ENCODE measurements at regions not wholly inside any gene's neighbourhood (a gene's known extent, or its start where the extent isn't known, plus 50 kb on each side); places are given as distances from the start of the nearest gene placed in this dataset.

DNA sequence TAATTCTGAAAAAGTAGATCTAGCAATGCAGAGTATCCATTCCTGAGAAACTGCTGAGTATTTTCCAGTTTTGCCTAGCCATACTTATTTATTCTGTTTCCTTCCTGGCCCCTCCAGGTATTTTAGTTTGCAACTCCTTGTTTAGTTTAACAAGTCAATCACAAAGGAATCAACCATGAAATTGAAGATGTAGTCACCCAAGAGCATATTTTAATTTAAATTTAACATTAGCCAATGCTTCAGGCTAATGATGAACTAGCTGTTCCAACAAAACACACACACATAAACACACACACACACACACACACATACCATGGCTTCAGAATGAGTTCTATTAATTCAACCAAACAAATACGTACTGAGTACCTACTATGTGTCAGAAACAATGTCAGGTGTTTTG lies 332.8 kb upstream of the ERCC4 start:
- TF ChIP-seq LEF1 (IDR thresholded peaks at IDR 0.05; ENCODE audit: borderline replicate concordance): no peak
- POLR2A ChIA-PET: no interaction called here
- DNase-seq (ENCODE audit: extremely low spot score): no peak
- CTCF ChIA-PET: no interaction called here

DNA sequence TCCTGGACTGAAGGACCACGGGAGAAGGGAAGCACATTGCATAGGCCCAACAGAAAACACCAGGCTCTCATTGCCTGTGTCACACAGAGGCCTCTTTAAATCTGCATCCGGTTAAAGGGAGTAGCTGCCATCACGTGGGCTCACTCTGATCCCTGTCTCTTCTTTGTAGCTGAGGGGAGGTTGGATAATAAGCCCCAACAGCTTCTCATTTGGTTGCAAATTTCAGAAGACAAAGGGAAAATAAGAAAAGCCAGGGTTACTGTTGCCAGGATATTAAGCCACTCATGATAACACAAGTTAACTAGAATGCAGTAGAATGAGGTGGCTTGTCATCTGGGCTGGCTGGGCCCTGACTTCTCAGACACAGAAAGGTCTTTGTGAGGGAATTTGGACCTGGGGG lies 325.1 kb upstream of the ERCC4 start:
- ChIA-PET CTCF (no interaction called here), POLR2A (no interaction called here)
- DNase-seq (ENCODE audit: extremely low spot score): no peak
- TF ChIP-seq FOXM1 (IDR thresholded peaks at IDR 0.05; ENCODE audit: borderline replicate concordance) (no peak), ZNF384 (IDR thresholded peaks at IDR 0.05) (no peak), FOXA1 (IDR thresholded peaks at IDR 0.05) (no peak), SUZ12 (IDR thresholded peaks at IDR 0.05) (no peak), BHLHE40 (IDR thresholded peaks at IDR 0.05; ENCODE audit: borderline replicate concordance) (no peak), LEF1 (IDR thresholded peaks at IDR 0.05; ENCODE audit: borderline replicate concordance) (no peak), TARDBP (IDR thresholded peaks at IDR 0.05) (no peak), CTBP1 (IDR thresholded peaks at IDR 0.05; ENCODE audit: borderline replicate concordance) (no peak), ARNT (IDR thresholded peaks at IDR 0.05) (no peak), ELF4 (IDR thresholded peaks at IDR 0.05) (no peak), NFRKB (IDR thresholded peaks at IDR 0.05) (no peak), HDGF (IDR thresholded peaks at IDR 0.05; ENCODE audit: borderline replicate concordance) (no peak), FOXK2 (IDR thresholded peaks at IDR 0.05) (no peak)
- TF ChIP-seq, protein P1, sequence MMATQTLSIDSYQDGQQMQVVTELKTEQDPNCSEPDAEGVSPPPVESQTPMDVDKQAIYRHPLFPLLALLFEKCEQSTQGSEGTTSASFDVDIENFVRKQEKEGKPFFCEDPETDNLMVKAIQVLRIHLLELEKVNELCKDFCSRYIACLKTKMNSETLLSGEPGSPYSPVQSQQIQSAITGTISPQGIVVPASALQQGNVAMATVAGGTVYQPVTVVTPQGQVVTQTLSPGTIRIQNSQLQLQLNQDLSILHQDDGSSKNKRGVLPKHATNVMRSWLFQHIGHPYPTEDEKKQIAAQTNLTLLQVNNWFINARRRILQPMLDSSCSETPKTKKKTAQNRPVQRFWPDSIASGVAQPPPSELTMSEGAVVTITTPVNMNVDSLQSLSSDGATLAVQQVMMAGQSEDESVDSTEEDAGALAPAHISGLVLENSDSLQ (IDR thresholded peaks at IDR 0.05): no peak

DNA sequence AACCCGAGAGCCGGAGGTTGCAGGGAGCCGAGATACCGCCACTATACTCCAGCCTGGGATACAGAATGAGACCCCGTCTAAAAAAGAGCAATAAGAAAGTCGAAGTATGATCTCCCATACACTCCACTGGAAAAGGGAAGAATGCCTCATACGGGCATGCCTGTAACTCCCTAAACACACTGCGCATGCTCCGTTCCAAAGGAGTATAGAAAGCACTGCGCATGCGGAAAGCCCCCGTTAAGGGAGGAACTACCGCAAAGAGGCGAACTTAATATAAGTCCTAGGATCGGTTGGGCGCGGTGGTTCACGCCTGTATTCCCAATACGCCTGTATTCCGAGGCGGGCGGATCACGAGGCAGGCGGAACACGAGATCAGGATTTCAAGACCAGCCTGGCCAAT lies 313.1 kb upstream of the ERCC4 start:
- POLR2A ChIA-PET: no interaction called here
- no peak for TF ChIP-seq SP1 (IDR thresholded peaks at IDR 0.05)
- TF ChIP-seq FOXA1 (IDR thresholded peaks at IDR 0.05): no peak
- TF ChIP-seq NFRKB (IDR thresholded peaks at IDR 0.05): no peak
- no peak for TF ChIP-seq FOXM1 (IDR thresholded peaks at IDR 0.05; ENCODE audit: borderline replicate concordance)
- TF ChIP-seq TARDBP (IDR thresholded peaks at IDR 0.05): no peak
- no peak for TF ChIP-seq HDGF (IDR thresholded peaks at IDR 0.05; ENCODE audit: borderline replicate concordance)
- no peak for TF ChIP-seq SUZ12 (IDR thresholded peaks at IDR 0.05)
- TF ChIP-seq LEF1 (IDR thresholded peaks at IDR 0.05; ENCODE audit: borderline replicate concordance): no peak
- TF ChIP-seq FOXK2 (IDR thresholded peaks at IDR 0.05): no peak
- TF ChIP-seq ARNT (IDR thresholded peaks at IDR 0.05): no peak
- TF ChIP-seq, protein P1 (IDR thresholded peaks at IDR 0.05): no peak
- TF ChIP-seq L3MBTL2 (conservative IDR thresholded peaks at IDR 0.05): no peak
- no peak for TF ChIP-seq BHLHE40 (IDR thresholded peaks at IDR 0.05; ENCODE audit: borderline replicate concordance)
- TF ChIP-seq CTBP1 (IDR thresholded peaks at IDR 0.05; ENCODE audit: borderline replicate concordance): no peak
- DNase-seq (ENCODE audit: extremely low spot score): no peak
- CTCF ChIA-PET: no interaction called here

DNA sequence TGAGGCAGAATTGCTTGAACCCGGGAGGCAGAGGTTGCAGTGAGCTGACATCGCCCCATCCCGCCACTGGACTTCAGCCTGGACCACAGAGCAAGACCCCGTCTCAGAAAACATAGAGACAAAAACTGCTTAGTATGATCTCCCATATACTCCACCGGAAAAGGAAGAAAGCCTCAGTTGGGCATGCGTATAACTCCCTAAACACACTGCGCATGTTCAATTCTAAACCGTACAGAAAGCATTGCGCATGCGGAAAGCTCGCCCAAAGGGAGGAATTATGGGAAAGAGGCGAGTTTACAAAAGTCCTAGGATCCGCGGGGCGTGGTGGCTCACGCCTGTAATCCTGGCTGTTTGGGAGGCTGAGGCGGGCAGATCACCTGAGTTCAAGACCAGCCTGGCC lies 312.7 kb upstream of the ERCC4 start:
- ChIA-PET POLR2A (no interaction called here), CTCF (no interaction called here)
- no peak for DNase-seq (ENCODE audit: extremely low spot score)
- TF ChIP-seq ZNF384 (IDR thresholded peaks at IDR 0.05): no peak
- no peak for TF ChIP-seq BHLHE40 (IDR thresholded peaks at IDR 0.05; ENCODE audit: borderline replicate concordance)
- no peak for TF ChIP-seq SP1 (IDR thresholded peaks at IDR 0.05)
- no peak for TF ChIP-seq HDGF (IDR thresholded peaks at IDR 0.05; ENCODE audit: borderline replicate concordance)
- TF ChIP-seq ARNT (IDR thresholded peaks at IDR 0.05): no peak
- TF ChIP-seq FOXA1 (IDR thresholded peaks at IDR 0.05): no peak
- TF ChIP-seq, protein P1 (IDR thresholded peaks at IDR 0.05): no peak
- TF ChIP-seq FOXK2 (IDR thresholded peaks at IDR 0.05): no peak
- no peak for TF ChIP-seq CTBP1 (IDR thresholded peaks at IDR 0.05; ENCODE audit: borderline replicate concordance)
- no peak for TF ChIP-seq L3MBTL2 (conservative IDR thresholded peaks at IDR 0.05)
- TF ChIP-seq FOXM1 (IDR thresholded peaks at IDR 0.05; ENCODE audit: borderline replicate concordance): no peak

DNA sequence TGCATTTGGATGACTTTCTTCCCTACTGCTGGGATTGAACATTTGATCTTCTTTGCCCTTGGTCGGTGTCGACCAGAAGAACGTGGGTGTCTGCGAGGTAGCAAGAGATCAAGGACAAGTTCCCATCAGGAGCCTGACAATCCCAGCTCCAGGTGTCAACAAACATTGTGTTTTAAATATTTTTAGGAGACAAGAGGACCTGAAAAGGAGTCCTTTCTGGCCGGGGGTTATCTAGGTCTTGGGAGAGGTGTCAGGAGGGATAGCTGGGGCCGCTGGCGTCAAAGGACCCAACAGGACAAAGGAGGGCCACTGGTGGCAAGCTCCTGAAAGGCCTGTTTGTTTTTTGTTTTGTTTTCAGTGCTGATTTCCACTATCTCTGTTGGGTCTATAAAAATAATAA lies 308.4 kb upstream of the ERCC4 start:
- DNase-seq (ENCODE audit: extremely low spot score): no peak
- ChIA-PET CTCF (no interaction called here), POLR2A (no interaction called here)
- TF ChIP-seq NFRKB (IDR thresholded peaks at IDR 0.05): no peak
- no peak for TF ChIP-seq LEF1 (IDR thresholded peaks at IDR 0.05; ENCODE audit: borderline replicate concordance)
- TF ChIP-seq FOXM1 (IDR thresholded peaks at IDR 0.05; ENCODE audit: borderline replicate concordance): no peak
- TF ChIP-seq ZNF384 (IDR thresholded peaks at IDR 0.05): no peak
- no peak for TF ChIP-seq L3MBTL2 (conservative IDR thresholded peaks at IDR 0.05)
- no peak for TF ChIP-seq HDGF (IDR thresholded peaks at IDR 0.05; ENCODE audit: borderline replicate concordance)
- no peak for TF ChIP-seq SUZ12 (IDR thresholded peaks at IDR 0.05)
- TF ChIP-seq BHLHE40 (IDR thresholded peaks at IDR 0.05; ENCODE audit: borderline replicate concordance): no peak
- TF ChIP-seq CTBP1 (IDR thresholded peaks at IDR 0.05; ENCODE audit: borderline replicate concordance): no peak
- TF ChIP-seq, protein P1 (IDR thresholded peaks at IDR 0.05): no peak
- TF ChIP-seq SP1 (IDR thresholded peaks at IDR 0.05): no peak
- no peak for TF ChIP-seq ARNT (IDR thresholded peaks at IDR 0.05)
- no peak for TF ChIP-seq ELF4 (IDR thresholded peaks at IDR 0.05)
- TF ChIP-seq FOXA1 (IDR thresholded peaks at IDR 0.05): no peak
- no peak for TF ChIP-seq TARDBP (IDR thresholded peaks at IDR 0.05)
- TF ChIP-seq FOXK2 (IDR thresholded peaks at IDR 0.05): no peak

DNA sequence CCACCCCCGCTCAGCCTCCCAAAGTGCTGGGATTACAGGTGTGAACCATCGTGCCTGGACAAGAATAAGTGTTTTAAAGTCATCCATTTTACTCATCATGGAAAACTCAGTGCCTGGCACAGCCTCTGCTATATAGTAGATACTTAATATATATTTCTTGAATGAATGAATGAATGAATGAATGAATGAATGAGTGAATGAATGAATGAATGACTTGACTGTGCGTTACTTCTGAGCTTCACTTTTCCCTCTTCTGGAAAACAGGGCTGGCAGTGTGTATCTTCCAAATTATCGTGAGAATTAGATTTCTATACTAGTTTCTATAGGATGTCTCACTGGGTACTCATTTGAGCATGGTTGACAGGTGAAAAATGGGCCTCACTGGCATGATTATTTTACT lies 307.3 kb upstream of the ERCC4 start:
- no peak for DNase-seq (ENCODE audit: extremely low spot score)
- TF ChIP-seq HDGF (IDR thresholded peaks at IDR 0.05; ENCODE audit: borderline replicate concordance) (no peak), ELF4 (IDR thresholded peaks at IDR 0.05) (no peak), CTBP1 (IDR thresholded peaks at IDR 0.05; ENCODE audit: borderline replicate concordance) (no peak), LEF1 (IDR thresholded peaks at IDR 0.05; ENCODE audit: borderline replicate concordance) (no peak), ZNF384 (IDR thresholded peaks at IDR 0.05) (no peak), FOXK2 (IDR thresholded peaks at IDR 0.05) (no peak), SP1 (IDR thresholded peaks at IDR 0.05) (no peak), L3MBTL2 (conservative IDR thresholded peaks at IDR 0.05) (no peak)
- ChIA-PET POLR2A (no interaction called here), CTCF (no interaction called here)

Data from HEK293T (cell line).